ENCODE measurements at regions not wholly inside any gene's neighbourhood (a gene's known extent, or its start where the extent isn't known, plus 50 kb on each side); places are given as distances from the start of the nearest gene placed in this dataset.

DNA sequence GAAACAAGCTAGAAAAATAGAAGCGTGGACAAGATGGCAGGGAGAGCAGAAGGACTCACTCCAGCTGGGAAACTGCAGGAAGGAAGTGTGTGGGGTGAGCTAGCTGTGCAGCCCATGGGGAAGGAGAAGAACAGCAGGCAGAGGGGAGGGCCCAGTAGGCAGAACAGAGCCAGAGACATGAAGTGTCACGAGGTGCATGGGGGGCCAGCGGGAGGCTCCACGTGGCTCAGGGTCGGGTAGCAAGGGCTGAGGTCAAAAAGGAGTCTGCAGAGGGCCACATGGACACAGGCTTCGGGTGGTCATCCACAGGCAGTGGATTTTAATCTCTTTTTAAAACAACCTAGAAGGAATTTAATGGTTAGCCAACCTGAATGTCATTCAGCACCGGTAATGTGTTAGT is 669.0 kb downstream of the BCL11B start:
- H3K4me1 ChIP-seq (ENCODE audit: insufficient read depth, low read length) = no peaks in the 10 kb centered on the region
- no peaks in the 10 kb centered on the region for H3K9me3 ChIP-seq (ENCODE audit: low read depth, low read length)

GRCh38 chr14:98605043-98605442 is 667.0 kb downstream of the BCL11B start:
- Histone ChIP-seq H3K4me1 (ENCODE audit: insufficient read depth, low read length) (no peaks in the 10 kb centered on the region), H3K4me3 (ENCODE audit: low read length) (no peak overlapping the region), H3K27me3 (ENCODE audit: insufficient read depth, low read length) (no peaks in the 10 kb centered on the region), H3K9me3 (ENCODE audit: low read depth, low read length) (no peaks in the 10 kb centered on the region)

More for the DNA sequence above, 669.0 kb downstream of the BCL11B start:
- Histone ChIP-seq H3K27me3 (ENCODE audit: insufficient read depth, low read length) (no peaks in the 10 kb centered on the region), H3K4me3 (ENCODE audit: low read length) (no peak overlapping the region)

- no peaks in the 10 kb centered on the region for H3K4me1 ChIP-seq (ENCODE audit: insufficient read depth, low read length)
- H3K27me3 ChIP-seq (ENCODE audit: insufficient read depth, low read length) = no peaks in the 10 kb centered on the region
- no peak overlapping the region for H3K4me3 ChIP-seq (ENCODE audit: low read length)
- H3K9me3 ChIP-seq (ENCODE audit: low read depth, low read length) = no peaks in the 10 kb centered on the region
Measured at GRCh38 chr14:98606041-98606640, 665.9 kb downstream of the BCL11B start.

DNA sequence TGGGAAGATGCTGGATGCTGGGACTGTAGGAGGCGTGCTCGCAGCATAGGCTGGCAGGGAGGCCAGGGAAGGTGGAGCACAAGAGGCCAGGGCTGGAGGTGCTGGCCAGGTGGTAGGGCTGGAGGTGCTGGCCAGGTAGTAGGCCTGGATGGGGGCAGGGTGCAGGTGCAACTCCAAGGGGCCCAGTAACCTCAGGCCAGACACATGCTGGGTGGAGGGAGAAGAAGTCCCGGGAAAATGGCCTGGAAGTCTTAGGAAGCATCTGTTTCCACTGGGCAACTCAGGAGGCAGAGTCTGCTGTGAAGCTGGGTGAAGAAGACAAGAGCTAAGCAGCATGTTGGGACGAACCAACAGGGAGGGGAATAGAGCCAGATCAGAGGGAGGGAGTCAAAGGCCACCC is 665.2 kb downstream of the BCL11B start:
- Histone ChIP-seq H3K27me3 (ENCODE audit: insufficient read depth, low read length) (no peaks in the 10 kb centered on the region), H3K4me1 (ENCODE audit: insufficient read depth, low read length) (no peaks in the 10 kb centered on the region), H3K9me3 (ENCODE audit: low read depth, low read length) (no peaks in the 10 kb centered on the region), H3K4me3 (ENCODE audit: low read length) (no peak overlapping the region)

GRCh38 chr14:98607341-98607910 is 664.6 kb downstream of the BCL11B start:
- Histone ChIP-seq H3K4me1 (ENCODE audit: insufficient read depth, low read length) (no peaks in the 10 kb centered on the region), H3K27me3 (ENCODE audit: insufficient read depth, low read length) (no peaks in the 10 kb centered on the region), H3K9me3 (ENCODE audit: low read depth, low read length) (no peaks in the 10 kb centered on the region), H3K4me3 (ENCODE audit: low read length) (no peak overlapping the region)

DNA sequence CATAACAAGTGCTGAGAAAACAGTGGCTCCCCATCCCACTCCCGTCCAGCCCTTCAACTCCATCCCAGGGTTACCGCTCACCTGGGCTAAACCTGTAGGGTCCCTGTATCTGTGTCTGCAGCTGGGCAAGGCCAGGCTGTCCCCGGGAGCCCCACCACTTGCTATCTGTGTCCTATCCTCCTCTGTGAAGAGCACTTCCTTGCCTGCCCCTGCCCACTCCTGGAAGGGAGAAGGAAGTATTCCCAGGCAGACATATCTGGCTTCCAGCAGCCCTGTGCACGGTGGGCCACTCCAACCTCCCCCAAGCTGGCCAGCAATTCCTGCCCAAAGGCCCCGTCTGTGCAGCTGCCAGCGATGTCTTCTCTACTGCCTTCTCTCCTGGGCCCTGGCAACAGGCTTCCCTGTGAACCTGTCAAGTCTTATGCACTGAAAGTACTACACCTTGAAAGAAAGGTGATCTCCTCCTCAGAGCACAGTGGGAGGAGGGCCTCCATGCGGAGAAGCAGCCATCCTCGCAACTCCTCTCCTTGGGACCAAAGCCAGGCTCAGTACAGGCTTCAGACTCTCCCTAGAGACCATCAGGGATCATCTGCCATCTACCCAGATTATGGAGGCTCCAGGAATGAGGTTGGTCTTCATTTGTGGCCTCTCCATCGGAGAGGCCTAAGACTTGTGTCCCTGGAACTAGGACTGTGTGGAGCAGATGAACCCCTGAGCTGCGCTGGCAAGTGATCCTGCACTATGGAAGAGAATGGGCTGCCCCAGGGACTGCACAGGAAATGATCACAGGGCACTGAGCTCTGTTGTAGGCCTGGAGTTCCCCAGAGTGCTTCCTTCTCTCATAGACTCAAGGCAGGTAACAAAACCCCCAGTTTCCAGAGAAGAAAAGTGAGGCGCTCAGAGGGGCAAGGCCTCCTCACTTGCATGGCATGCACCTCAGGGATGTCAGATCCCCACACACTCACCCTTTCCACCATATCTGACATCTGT is 663.6 kb downstream of the BCL11B start:
- no peaks in the 10 kb centered on the region for H3K27me3 ChIP-seq (ENCODE audit: insufficient read depth, low read length)
- no peak overlapping the region for H3K4me3 ChIP-seq (ENCODE audit: low read length)
- H3K4me1 ChIP-seq (ENCODE audit: insufficient read depth, low read length) = no peaks in the 10 kb centered on the region
- H3K9me3 ChIP-seq (ENCODE audit: low read depth, low read length) = no peaks in the 10 kb centered on the region

- Histone ChIP-seq H3K9me3 (ENCODE audit: low read depth, low read length) (no peaks in the 10 kb centered on the region), H3K27me3 (ENCODE audit: insufficient read depth, low read length) (no peaks in the 10 kb centered on the region), H3K4me3 (ENCODE audit: low read length) (no peak overlapping the region), H3K4me1 (ENCODE audit: insufficient read depth, low read length) (no peaks in the 10 kb centered on the region)
Measured at GRCh38 chr14:98612434-98613200, 659.4 kb downstream of the BCL11B start.

- Histone ChIP-seq H3K27me3 (ENCODE audit: insufficient read depth, low read length) (no peaks in the 10 kb centered on the region), H3K4me1 (ENCODE audit: insufficient read depth, low read length) (no peaks in the 10 kb centered on the region), H3K4me3 (ENCODE audit: low read length) (no peak overlapping the region), H3K9me3 (ENCODE audit: low read depth, low read length) (no peaks in the 10 kb centered on the region)
Measured at GRCh38 chr14:98614741-98615140, 657.3 kb downstream of the BCL11B start.

GRCh38 chr14:98622208-98623051 is 649.6 kb downstream of the BCL11B start:
- Histone ChIP-seq H3K9me3 (ENCODE audit: low read depth, low read length) (no peaks in the 10 kb centered on the region), H3K27me3 (ENCODE audit: insufficient read depth, low read length) (no peaks in the 10 kb centered on the region), H3K4me3 (ENCODE audit: low read length) (no peak overlapping the region), H3K4me1 (ENCODE audit: insufficient read depth, low read length) (no peaks in the 10 kb centered on the region)

- Histone ChIP-seq H3K27me3 (ENCODE audit: insufficient read depth, low read length) (no peaks in the 10 kb centered on the region), H3K4me3 (ENCODE audit: low read length) (no peak overlapping the region), H3K9me3 (ENCODE audit: low read depth, low read length) (no peaks in the 10 kb centered on the region), H3K4me1 (ENCODE audit: insufficient read depth, low read length) (no peaks in the 10 kb centered on the region)
Measured at GRCh38 chr14:98623788-98624415, 648.1 kb downstream of the BCL11B start.

DNA sequence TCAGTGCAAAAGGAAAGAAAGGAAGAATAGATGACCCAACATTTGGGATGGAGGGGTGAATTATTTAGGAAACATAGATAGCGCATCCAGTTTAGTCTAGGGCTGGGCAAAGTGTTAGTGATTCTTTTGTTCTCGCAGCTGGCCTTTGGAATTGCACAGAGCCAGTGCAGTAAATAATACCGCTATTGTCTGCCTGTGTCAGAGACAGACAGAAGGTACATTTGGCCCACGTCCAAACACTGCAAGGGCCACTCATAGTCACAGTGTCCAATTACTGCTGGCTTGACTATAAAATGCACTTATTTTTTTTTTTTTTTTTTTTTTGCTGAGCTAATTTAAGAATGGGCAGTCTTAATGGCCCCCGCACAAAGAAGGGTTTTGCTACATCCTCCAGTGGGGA is 638.6 kb downstream of the BCL11B start:
- Histone ChIP-seq H3K4me1 (ENCODE audit: insufficient read depth, low read length) (no peaks in the 10 kb centered on the region), H3K27me3 (ENCODE audit: insufficient read depth, low read length) (no peaks in the 10 kb centered on the region), H3K4me3 (ENCODE audit: low read length) (no peak overlapping the region), H3K9me3 (ENCODE audit: low read depth, low read length) (no peaks in the 10 kb centered on the region)

GRCh38 chr14:98634043-98634820 is 637.8 kb downstream of the BCL11B start:
- no peaks in the 10 kb centered on the region for H3K9me3 ChIP-seq (ENCODE audit: low read depth, low read length)
- H3K4me3 ChIP-seq (ENCODE audit: low read length) = no peak overlapping the region
- H3K4me1 ChIP-seq (ENCODE audit: insufficient read depth, low read length) = no peaks in the 10 kb centered on the region
- no peaks in the 10 kb centered on the region for H3K27me3 ChIP-seq (ENCODE audit: insufficient read depth, low read length)

DNA sequence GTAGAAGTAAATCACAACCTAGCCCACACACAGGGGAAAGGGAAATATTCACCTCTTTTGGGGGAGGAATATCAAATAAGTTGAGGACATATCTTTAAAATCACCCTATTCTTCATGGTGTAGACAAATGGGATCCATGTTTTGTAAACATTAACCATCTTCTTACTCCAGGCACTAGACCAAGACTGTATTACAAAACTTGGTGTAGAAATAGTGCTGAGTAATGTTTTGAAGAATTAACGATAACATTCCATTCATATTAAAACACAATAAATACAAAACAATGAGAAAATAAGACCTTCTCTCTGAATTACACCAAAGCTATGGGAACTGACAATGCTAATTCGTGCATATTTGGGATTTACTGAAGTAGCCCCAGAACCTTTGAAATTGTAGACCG is 633.6 kb downstream of the BCL11B start:
- H3K4me1 ChIP-seq (ENCODE audit: insufficient read depth, low read length) = no peaks in the 10 kb centered on the region
- H3K9me3 ChIP-seq (ENCODE audit: low read depth, low read length) = no peaks in the 10 kb centered on the region
- no peak overlapping the region for H3K4me3 ChIP-seq (ENCODE audit: low read length)
- no peaks in the 10 kb centered on the region for H3K27me3 ChIP-seq (ENCODE audit: insufficient read depth, low read length)
